Hypothalamus (tissue), 51 donors: ENCODE measurements at regions not wholly inside any gene's neighbourhood (a gene's known extent, or its start where the extent isn't known, plus 50 kb on each side); places are given as distances from the start of the nearest gene placed in this dataset.
"Not testable (repeated sequence)": the region's sequence is repeated elsewhere in the genome, so short reads cannot be mapped to it uniquely, and the experiment has no call there.

Experiments
- DNase-seq, 51 donors: peaks; one replicate each; lab custom pipeline; 2025; lab: John Stamatoyannopoulos, UW

- no peak for DNase-seq
Measured at GRCh38 chr19:28554321-28555091, 658.4 kb downstream of the UQCRFS1 start.

DNA sequence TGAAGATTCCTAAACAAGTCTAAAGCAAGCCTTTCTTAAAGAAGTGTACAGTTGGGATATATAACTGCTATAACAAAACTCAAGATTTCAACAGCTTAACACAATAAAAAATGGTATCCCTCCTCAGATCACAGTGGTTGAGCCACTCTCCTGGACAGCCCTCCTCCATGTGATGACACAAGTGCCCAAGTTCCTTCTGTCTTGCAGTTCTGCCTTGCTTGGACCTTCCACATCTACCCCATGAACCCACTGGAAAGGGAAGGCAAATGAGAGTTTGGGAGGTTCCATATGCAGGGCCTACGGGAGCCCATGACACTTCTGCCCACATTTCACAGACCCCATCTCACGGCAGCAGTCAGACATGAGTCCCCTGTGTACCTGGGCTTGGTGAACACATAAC lies 659.2 kb downstream of the UQCRFS1 start:
- DNase-seq = no peak

- no peak for DNase-seq
Measured at GRCh38 chr19:28553005-28553404, 659.9 kb downstream of the UQCRFS1 start.

DNA sequence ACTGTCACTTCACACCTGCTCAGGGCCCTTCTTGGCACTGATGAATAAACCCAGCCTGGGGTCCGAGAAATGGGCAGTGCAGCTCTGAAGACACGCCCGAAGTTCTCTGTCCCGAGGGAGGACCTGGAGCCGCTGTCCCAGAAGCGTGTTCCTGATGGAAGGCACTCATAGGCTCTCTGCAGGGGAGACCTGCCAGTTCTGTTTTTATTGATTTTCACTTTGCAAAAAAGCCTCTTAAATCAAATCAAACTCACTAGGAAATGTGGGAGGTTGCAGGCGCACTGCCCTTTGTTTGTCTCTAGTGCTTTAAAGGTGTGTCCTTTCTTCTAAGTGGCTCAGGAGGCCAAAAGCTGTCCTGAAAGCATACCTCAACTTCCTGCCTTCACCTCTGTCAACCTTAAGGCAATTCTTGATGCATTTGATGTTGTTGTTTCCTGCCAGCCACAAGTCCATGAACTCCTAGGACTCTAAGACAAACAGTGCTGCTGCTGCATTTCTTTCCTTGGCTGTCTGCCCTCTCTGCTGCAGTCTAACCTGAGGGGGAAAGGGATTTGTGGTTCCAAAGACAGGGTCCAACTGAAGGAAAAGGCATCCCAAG lies 663.2 kb downstream of the UQCRFS1 start:
- no peak for DNase-seq

GRCh38 chr19:28546148-28546685 lies 666.7 kb downstream of the UQCRFS1 start:
- no peak for DNase-seq

DNA sequence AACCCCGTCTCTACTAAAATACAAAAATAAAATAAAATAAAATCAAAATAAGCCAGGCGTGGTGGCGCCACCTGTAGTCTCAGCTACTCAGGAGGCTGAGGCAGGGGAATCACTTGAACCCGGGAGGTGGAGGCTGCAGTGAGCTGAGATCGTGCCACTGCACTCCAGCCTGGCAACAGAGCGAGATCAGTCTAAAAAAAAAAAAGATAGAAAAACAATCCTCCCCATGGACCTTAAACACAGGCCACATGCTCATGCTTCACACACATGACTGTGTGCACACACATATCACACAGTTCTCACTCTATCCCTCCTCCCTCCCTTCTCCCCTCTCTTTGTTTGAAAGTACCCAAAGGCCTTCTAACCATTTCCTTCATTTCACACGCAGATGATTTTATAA lies 667.6 kb downstream of the UQCRFS1 start:
- not testable (repeated sequence) for DNase-seq

- no peak for DNase-seq
Measured at GRCh38 chr19:28544451-28545261, 668.3 kb downstream of the UQCRFS1 start.

- DNase-seq = no peak
Measured at GRCh38 chr19:28543244-28543776, 669.6 kb downstream of the UQCRFS1 start.

DNA sequence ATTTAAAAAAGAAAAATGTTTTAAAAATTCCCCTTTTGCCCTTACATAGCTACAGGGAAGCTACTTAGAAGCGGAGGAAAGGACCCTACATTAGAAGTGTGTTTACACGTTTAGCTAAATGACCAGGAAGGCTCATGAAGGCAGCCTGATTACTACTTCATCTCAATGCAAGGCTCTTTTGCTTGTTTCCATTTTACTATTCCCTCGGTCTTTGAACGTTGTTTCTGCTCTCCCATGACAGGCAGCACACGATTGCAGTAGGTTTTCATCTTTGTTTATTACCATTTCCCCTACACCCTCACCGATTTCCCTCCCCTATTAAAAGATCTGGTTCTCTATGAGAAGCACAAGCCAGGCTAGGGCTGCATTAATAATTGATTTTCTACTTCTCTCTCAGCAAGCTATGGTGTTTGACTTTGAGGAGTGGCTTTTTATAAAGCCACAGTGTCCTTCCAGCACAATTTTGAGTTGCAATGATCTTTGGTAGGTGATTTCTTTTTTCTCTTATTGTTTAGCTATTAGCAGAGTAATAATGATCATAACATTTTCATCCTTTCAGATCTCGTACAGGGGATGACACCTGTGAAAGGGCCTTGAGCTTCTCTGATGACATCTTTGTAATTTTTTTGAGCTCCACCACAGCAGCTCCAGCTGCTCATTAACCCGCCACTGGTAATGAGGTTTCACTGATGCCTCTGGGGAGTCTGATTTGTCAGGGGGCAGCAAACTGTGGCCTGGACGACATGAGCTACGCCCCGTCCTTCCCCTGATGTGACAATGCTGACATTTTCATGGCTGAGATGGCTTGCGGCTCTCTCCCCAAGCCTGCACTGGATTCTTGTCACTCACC lies 670.3 kb downstream of the UQCRFS1 start:
- DNase-seq = no peak

DNA sequence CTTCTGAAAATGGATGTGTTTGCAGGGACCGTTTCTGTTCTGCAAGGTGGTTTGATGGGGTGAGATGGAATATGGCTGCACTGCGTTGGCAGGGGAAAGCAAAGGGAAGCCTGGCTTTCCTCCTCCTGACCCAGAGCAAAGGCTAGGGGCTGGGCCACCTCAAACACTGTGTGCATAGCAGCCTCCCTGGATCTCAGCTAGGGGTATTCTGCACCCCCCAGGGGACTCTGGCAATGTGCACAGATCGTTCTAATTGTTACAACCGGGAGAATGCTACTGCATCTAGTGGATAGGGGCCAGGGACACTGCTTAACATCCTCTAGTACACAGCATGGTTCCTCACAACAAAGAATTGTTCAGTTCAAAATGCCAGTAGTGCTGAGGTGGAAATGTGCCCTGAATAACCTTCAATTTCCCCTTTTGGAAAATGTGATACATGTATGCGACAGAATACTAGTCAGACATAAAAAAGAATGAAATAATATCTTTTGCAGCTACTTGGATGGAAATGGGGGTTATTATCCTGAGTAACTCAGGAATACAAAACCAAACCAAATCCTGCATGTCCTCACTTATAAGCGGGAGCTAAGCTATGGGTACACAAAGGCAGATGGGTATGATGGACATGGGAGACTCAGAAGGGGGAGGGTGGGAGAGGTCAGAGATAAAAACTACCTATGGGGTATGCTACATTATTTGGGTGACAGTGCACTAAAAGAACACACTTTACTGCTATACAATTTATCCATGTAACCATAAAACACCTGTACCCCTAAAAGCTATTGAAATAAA lies 671.2 kb downstream of the UQCRFS1 start:
- no peak for DNase-seq

DNA sequence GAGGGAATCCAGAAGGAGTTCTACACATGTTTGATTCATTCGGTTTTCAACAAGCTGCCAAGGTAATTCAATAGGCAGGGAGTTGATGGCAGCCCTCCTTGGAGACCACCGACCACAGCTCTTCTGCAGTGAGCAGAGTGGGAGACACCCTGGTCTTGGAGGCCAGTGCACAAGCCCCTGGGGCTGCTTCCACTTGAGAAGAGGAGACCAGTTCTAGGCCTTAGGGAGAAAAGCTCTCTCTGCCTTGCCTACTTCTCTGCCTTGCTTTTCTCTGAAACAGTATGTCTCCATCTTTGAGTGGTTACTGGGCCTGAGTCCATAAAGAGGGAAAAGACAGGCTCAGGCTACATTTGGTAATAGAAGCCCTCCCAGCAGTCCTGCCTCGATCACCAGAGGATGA lies 671.9 kb downstream of the UQCRFS1 start:
- no peak for DNase-seq

GRCh38 chr19:28540385-28540784 lies 672.6 kb downstream of the UQCRFS1 start:
- DNase-seq = not testable (repeated sequence)

- DNase-seq = no peak
Measured at GRCh38 chr19:28539759-28540158, 673.2 kb downstream of the UQCRFS1 start.

- not testable (repeated sequence) for DNase-seq
Measured at GRCh38 chr19:28538579-28538978, 674.4 kb downstream of the UQCRFS1 start.

GRCh38 chr19:28537896-28538295 lies 675.1 kb downstream of the UQCRFS1 start:
- DNase-seq = no peak

- no peak for DNase-seq
Measured at GRCh38 chr19:28537079-28537478, 675.9 kb downstream of the UQCRFS1 start.

DNA sequence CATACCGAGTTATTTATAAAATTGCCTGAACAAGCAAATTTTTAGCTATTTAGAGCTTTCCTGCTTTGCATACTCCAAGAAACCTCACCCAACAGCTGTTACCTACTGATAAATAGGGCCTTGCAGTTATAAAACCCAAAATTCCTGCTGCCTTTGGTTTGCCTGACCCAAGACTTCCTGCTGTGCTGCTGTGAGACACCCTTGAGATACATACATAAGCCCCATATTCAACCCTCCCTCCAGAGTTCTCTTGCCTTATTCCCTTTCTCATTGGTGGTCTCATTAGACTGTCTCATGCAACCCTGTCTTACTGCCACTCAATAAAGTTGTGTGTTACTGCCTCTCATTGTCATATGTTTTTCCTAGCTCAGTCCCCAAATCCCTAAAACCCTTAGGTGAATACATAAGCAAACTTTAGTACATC lies 677.6 kb downstream of the UQCRFS1 start:
- no peak for DNase-seq

DNA sequence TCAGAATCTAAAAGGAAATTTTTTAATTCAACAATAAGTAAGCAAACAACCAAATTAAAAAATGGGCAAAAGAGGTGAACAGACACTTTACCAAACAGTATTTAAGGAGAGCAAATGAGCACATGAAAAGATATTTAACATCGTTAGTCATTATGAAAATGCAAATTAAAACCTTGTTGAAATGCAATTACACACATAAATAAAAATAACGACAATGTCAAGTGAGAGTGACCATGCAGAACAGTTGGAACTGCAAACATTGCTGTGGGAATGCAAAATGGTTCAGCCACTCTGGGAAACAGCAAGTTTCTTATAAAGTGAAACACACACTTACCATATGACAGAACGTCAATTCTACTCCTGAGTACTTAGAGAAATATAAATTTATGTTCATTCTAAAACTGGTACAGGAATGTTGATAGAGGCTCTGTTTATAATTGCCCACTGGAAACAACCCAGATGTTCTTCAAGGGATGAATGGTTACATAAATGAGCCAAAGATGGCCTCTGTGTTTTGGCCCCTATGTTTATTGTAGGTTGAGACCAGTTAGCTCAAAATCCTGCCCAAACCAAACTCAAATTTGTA lies 678.1 kb downstream of the UQCRFS1 start:
- DNase-seq = no peak
